SKM-1 (cell line): ENCODE measurements at regions not wholly inside any gene's neighbourhood (a gene's known extent, or its start where the extent isn't known, plus 50 kb on each side); places are given as distances from the start of the nearest gene placed in this dataset.

ENCODE experiments used
- DNase-seq: peaks from one replicate; lab custom pipeline; 2025; ENCODE audit not compliant: unreplicated experiment; lab: John Stamatoyannopoulos, UW

DNA sequence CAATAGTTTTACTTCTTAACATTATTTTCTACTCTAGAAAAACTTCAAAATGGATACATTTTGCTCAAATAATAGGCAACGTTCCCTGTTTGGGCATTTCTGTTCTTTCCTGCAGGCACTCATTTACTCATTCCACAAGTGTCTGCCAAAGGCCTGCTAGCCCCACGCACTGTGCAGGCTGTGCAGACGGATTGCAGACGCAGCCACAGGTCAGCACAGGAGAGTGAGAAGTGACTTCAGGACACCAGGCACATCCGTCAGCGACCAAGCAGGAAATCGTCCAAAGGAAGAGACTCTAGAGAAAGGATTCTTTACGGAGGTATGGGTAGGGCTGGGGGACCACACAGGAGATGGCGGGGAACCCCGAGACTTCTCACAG is 103.0 kb upstream of the AGAP1 start:
- no peak for DNase-seq

DNA sequence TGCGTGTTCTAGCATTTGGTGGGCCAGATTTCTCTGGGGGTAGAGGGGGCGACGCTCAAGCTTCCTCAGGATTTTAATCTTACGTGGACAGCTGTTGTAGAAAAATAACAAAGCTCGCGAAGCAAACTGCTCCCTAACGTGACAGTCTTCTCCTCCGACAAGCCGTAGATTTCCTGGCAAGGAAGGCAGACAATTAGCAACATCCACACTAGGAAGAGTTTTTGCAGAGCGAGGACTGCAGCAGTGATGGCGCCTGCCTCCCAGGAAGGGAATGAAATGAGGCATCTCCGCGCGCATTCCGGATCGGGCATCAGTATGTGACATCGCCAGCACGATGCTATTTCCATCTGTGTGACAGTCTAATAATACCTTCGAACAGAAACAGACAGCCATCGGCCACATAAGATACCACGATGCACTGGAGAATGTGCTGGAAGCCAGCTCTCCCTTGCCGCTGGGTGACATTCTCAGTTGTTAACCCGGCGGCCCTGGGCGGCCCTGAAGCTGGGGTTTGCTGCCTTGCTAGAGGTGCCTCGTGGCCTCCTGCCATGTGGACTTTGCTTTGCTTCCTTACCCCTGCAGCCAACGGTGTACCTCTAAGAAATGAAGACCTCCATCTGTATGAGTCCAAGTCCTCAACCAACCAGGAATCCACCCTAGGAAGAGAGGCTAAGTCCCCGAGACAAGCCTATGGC is 101.8 kb upstream of the AGAP1 start:
- DNase-seq = no peak

DNA sequence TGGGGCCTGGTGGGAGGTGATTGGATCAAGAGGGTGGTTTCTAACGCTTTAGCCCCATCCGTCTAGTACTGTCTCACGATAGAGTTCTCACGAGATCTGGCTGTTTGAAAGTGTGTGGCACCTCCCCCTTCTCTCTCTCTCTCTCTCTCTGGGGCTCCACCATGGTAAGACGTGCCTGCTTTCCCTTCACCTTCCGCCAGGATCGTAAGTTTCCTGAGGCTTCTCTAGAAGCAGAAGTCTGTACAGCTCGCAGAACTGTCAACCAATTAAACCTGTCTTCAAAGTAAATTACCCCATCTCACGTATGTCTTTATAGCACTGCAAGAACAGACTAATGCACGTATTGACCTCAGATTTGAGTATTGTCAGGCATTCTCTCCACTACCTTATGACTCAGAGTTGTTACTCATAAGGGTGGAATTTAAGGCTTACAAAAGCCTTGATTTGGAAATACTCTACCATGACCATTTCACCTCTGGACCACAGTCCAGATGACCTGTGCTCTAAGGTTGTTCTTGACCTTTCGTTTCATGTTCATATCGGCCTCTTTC is 99.5 kb upstream of the AGAP1 start:
- no peak for DNase-seq

DNA sequence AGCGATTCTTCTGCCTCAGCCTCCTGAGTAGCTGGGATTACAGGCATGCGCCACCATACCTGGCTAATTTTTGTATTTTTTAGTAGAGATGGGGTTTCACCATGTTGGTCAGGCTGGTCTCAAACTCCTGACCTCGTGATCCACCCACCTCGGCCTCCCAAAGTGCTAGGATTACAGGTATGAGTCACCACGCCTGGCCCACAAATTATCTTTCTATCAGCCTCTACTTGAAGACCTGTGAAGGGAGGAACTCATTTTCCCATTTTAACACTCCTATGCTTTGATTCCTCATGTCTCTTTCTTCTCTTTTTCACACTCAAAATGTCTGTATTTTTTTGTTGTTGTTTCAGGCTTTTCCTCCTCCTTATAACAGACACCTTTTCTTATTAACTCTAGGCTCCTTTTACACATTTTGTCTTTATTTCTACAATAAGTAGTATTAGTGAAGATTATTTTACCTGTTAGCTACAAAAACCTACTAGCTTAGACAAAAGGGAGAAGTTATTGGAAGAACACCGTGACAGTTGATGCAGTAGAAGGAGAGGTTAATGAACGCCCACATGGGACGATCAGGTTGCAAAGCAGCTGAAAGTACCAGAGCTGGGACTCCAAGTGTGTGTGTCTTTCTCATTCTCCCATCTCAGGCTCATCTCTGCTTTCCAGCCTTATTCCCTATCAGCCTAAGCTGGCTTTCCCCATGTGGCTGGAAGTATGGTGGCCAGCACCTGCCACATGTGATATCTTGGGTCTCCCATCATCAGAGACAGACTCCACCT is 97.6 kb upstream of the AGAP1 start:
- DNase-seq = no peak

DNA sequence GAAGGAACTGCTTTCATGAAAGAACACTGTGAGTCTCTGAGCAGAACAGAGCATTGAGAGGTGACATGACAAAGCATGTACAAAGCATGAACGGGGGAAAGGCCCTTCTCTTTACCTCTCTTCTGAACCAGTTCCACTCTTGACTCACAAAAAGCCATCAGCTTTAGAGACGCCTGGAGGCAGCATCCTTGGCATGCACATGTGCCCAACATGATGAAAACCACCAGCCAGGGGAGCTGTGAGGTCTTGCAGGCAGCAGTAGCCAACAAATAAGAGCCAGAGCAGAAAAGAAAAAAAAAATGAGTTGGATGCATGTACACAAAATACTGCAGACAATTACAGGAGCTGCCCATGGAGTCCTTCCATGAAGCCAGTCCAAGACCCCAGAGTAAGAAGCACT is 95.5 kb upstream of the AGAP1 start:
- DNase-seq = no peak

DNA sequence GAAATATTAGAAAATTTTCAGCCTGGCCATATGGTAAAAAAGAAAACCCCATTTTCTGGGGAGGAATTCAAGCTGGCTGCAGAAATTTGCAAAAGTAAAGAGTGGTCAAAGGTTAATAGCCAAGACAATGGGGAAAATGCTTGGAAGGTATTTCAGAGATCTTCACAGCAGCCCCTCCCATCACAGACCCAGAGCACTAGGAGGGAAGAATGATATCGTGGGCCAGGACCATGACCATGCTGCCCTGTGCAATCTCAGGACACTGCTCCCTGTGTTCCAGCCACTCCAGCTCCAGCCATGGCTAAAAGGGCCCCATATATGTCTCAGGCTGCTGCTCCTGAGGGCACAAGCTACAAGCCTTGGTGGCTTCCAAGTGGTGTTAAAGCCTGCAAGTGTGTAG is 93.9 kb upstream of the AGAP1 start:
- no peak for DNase-seq

DNA sequence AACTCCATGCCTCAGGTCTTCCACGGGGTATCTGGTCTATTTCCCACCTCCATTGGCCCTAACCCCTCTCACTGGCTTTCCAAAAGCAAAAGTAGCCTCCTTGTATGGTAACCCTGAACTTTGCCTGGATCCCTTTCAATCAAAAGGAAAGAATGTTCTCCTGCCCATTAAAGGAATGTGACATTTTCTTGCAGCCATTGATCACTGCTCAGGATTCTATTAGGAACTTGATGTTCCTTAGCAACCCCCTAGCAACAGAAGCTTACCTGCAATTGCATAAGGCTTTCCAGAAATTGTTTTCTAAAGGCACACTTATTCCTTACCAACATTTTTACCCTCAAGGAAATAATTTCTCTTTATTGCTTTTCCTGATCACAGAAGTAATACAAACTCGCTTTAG is 91.4 kb upstream of the AGAP1 start:
- no peak for DNase-seq

DNA sequence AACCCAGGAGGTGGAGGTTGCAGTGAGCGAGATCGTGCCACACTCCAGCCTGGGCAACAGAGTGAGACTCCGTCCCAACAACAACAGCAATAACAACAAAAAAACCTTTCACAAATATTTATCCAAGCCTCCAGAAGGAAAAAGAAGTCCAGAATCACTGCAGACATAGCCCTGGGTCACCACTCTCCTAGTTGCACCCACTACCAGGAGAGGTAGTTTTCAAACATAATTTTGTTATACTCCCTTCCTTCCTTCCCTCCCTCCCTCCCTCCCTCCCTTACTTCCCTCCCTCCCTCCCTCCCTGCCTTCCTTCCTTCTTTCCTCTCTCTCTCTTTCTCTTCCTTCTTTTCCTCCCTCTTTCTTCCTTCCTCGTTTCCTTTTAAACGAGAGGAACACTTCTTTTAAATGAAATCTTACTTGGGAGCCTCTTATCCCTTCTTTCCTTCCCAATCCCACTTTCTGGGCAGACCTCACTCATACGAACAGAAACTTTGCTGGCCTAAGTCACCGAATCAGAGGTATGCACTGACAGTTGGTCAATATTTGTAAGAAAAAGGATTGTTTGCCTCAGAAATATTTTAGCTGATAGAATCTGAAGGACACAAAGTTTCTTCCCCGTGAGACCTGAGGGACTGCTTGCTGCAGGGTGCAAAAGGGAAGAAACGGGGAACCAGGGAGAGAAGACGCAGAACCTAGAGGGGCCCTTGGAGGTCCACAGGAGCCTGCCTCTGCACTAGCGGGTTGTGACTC is 88.1 kb upstream of the AGAP1 start:
- no peak for DNase-seq

DNA sequence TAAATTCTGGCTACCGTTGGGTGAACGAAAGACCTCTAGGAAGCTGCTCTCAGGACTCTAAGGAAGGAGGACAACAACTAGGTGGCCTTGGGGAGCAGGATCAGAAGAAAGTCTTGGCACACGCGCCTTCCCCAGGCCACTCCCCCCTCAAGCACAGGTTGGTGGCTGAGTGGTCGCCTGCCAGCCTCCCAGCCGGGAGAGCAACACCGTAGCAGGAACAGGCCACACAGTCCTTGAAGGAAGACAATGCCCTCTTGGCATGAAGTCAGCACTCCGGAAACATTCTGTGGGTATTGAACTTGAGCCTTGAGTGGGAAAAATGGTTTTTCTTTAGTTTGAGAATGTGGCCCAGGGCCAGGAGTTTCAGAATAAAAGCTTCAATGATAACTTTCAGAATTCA is 87.4 kb upstream of the AGAP1 start:
- DNase-seq = no peak

DNA sequence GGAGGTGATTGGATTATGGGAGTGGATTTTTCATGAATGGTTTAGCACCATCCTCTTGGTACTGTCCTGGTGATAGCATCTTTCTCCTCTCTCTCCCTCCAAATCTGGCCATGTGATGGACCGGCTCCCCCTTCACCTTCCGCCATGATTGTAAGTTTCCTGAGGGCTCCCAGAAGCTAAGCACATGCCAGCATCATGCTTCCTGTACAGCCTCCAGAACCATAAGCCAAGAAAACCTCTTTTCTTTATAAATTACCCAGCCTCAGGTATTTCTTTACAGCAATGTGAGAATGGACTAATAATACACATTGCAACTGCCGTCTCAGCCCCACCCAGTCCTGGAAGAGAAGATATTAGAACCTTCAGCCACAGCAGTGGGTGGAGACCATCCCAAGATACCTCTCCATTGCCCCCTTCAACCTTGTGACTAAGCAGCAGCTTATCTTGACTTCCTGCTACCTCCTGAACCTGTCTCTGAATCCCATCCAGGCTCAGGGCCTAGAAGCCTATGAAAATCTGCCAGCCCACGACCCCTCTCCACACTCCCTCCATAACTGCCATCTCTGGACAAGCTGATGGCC is 81.8 kb upstream of the AGAP1 start:
- no peak for DNase-seq

DNA sequence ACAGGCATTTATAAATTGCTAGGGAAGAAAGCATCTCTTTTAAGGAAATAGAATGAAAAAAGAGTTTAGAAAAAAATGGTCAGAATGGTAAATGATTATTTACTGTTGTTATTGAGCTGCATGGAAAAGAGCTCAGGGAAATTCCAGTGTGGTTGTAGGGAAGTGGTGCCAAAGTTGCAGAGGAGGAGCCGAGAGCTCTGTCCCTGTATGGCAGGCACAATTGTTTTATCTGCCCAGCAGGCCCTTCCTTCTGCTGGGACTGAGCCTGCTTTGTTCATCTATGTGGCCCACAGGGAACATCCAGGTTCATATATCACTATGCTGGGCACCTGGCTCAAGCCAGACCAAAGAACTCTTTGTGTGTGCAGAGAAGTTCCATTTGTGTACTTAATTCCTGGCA is 80.8 kb upstream of the AGAP1 start:
- DNase-seq = no peak

DNA sequence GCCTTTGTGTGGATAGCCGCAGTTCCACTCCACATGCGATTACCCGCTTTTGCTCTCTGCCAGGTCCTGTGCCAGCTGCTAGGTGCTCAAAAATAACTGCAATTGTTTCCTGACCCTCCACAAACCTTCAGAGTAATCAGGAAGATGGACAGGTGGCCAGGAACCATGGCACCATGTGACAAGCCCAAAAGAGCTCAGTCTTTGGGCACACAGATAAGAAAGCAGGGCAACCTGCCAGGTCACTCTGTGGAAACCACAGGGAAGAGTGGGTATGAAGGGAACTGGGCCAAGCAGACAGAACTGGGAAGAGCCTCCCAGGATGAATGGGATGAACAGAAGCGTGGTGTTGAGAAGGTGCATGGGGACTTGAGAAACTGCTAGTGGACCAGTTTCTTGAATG is 79.4 kb upstream of the AGAP1 start:
- DNase-seq = no peak

DNA sequence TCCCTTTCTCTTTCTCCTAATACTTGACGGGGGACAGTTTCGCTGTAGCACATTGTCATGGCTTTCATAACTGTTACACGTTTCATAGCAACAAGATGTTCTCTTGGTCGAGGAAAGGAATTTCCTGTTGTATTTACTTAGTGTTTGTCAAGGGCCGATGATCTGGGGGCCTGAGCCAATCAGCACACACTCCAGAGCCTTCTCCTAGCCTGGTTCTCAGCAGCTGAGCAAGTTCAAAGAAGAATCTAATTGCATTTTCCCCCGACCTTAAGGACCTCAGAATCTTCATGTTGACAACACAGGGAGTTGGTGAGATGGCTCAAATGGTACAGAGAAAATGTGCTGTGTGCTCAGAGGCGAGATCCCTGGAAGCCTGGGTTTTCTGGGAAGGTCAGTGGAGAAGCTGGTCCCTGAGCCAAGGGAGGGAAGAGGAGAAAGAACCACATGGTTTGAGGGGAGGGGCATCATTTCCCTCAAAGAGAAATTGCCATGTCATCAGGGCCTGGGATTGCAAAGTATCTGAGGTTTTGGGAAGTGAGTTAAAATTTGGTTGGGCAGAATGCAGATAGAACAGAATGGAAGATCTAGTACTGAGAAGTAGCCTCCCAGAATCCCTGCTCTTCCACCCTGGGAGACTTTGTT is 76.9 kb upstream of the AGAP1 start:
- DNase-seq = no peak

DNA sequence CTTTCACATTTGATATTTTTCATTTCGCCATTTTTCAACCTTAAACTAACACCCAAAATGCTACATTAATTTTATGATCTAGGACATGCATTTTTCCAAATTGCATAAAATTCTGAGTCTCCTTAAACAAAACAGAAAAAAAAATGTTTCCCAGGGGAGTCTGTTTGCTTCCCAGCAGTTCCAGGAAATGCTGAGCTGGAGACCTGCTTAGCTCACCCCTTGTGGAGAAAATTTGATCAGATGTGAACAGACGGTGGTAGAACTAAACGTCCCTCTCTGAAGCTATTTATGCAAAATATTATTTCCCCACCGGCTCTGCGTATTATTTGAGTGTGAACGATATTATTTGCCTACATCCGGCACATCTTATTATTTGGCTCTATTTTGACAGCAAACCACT is 74.9 kb upstream of the AGAP1 start:
- no peak for DNase-seq

DNA sequence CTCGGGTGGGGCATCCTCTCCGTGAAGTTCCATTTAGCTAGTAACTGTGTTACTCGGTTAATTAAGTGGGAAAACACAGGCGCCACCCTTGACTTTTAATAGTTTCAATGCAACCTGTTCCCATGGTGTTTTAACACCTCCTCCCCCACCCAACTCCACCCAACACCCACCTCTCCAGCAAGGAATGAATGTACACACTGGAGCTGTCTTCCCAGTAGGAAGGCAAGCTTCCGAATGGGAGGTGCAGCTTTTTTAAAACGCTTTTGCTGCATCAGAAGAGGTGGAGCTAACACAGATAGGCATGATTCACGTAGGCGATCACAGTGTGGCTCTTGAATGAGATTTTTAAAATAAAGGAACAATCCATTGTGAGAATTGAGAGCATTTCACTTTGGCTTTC is 73.8 kb upstream of the AGAP1 start:
- no peak for DNase-seq

DNA sequence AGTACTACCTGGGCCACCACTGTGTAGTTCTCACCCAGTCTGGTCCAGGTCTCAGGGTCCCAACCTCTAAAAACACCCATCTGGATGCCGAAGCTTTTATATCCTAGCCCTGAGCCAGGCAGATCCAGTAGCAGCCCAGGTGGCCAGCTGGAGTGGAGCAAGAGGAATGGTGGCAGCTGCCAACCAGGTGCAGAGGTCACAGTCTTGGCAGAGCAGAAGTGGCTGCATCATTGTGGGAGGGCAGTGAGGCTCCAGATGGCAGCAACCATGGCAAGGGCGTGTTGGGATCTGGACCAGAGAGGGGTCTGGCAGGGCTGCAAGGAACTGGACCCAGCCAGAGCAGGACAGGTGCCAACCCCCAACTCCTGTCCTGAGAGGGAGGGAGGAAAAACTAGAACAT is 72.2 kb upstream of the AGAP1 start:
- no peak for DNase-seq

DNA sequence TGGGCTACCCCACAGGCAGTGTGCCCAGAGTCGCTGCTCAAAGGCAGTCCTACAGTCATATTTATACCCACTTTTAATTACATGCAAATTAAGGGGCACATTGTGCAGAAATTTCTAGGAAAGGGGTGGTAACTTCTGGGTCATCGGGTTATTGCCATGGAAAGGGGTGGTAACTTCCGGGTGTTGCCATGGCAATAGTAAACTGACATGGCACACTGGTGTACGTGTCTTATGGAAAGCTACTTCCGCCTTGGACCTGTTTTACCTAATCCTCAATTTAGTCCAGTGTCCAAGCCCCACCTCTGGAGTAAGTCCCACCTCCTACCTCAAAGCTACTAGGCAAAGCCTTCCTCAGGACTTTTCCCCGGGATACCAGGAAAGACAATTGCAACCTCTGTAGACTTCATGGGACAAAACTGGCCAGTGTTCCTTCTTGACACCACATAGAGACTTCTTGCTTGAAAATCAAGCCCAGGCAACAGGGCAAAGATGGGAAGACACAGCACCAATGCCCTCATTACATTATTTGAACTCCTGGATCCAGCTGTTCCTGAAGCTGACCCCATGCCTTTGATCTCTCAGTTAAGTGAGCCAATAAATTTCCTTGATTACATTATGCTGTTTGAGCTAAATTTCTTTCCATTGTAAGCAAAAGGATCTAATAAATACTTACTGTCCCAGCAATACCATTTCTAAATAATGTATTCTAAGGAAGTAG is 63.3 kb upstream of the AGAP1 start:
- no peak for DNase-seq

DNA sequence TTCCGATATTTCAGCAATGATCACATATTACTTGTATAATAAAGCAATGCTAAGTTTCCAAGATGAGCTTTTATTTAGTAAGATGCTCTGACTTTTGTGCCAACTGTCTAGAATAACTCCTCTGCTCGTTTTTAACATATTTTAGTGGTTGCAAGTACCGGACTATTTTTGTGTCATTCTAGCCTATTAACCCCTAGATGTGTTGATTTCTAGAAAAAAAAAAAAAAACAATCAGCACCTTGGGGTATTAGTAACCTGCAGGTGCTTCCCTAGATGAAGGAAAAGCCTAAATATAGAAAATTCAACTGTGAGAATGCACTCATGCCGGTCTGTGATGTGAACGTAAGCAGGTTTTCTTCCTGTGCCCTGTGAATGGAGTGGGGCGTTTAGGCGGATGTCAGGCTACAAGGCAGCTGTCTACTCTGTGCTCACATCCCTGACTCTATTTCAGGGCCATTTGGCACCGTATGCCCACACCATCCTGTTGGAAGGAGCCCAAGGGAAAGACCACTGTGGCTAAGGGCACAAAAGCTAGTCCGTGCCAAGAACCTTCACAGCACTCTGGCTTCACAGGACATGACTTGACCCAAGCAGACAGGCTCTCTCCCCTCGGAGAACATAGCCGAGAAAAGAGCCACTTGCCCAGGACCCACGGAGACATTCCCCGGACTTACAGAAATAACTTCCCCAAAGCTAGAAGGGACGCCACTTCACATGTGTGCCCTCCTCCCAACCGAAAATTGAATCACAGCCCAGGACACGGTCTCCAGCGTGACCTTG is 60.9 kb upstream of the AGAP1 start:
- no peak for DNase-seq

DNA sequence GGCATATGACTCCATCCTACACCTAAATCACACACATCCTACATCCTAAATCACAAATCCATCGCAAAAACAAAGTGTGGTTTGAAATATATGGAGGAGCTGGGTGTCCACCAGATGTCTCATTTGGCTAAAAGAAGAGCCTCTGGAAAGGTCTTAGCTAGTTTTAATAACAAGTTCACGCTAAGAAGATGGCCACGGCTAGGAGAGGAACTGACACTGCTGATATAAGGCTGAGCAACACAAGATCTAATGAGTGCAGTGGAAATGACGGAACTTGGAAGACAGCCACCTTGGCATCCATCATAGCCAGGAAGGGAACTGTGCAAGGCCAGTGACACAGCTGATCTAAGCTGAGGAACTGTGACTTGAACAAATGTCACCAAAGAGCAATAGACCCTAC is 60.0 kb upstream of the AGAP1 start:
- DNase-seq = no peak
